ENCODE measurements at regions not wholly inside any gene's neighbourhood (a gene's known extent, or its start where the extent isn't known, plus 50 kb on each side); places are given as distances from the start of the nearest gene placed in this dataset.

DNA sequence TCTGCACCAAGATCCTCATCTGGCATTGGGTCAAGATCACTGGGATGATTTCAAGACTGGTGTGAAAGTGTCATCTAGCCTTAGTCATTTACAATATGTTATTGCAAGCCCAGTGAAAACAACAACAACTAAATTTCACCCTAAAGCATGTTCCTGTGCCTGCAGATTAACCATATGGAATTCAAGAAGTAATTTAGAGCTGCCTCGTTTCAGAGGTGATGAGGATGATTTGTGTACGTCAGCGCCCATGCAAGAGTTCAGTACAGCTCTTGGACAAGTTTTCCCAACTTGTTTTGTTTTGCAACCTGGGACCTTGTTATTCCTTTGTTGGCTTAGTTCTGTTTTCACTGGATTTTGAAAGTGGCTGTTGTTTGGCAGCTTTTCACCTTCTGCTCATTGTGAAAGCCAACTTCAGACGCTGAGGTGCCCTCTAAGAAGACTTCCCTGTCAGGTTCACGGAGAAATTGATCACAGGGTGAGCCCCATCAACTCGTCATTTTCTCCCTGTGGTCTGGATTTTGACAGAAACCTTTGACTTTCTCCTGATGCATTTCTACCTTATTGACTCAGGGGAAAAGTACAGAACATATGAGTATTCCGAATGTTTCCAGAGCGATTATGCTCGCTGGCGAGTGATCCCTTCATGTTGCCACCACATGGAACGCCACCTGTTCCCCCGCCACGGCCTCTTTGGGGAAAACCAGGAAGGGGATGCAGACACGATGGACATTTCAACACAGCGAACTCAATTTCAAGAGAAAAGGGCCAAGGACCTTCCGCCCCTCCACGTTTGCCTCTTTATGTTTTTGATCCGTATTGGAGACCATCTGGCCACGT, 85.6 kb downstream of the FOXL1 start:
- no peak overlapping the region for H3K4me3 ChIP-seq (ENCODE audit: low read length)
- TF ChIP-seq, protein P1, sequence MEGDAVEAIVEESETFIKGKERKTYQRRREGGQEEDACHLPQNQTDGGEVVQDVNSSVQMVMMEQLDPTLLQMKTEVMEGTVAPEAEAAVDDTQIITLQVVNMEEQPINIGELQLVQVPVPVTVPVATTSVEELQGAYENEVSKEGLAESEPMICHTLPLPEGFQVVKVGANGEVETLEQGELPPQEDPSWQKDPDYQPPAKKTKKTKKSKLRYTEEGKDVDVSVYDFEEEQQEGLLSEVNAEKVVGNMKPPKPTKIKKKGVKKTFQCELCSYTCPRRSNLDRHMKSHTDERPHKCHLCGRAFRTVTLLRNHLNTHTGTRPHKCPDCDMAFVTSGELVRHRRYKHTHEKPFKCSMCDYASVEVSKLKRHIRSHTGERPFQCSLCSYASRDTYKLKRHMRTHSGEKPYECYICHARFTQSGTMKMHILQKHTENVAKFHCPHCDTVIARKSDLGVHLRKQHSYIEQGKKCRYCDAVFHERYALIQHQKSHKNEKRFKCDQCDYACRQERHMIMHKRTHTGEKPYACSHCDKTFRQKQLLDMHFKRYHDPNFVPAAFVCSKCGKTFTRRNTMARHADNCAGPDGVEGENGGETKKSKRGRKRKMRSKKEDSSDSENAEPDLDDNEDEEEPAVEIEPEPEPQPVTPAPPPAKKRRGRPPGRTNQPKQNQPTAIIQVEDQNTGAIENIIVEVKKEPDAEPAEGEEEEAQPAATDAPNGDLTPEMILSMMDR (conservative IDR thresholded peaks at IDR 0.05; ENCODE audit: low read depth, low read length) = no peak
- DNase-seq (ENCODE audit: low read depth) = no peak

DNA sequence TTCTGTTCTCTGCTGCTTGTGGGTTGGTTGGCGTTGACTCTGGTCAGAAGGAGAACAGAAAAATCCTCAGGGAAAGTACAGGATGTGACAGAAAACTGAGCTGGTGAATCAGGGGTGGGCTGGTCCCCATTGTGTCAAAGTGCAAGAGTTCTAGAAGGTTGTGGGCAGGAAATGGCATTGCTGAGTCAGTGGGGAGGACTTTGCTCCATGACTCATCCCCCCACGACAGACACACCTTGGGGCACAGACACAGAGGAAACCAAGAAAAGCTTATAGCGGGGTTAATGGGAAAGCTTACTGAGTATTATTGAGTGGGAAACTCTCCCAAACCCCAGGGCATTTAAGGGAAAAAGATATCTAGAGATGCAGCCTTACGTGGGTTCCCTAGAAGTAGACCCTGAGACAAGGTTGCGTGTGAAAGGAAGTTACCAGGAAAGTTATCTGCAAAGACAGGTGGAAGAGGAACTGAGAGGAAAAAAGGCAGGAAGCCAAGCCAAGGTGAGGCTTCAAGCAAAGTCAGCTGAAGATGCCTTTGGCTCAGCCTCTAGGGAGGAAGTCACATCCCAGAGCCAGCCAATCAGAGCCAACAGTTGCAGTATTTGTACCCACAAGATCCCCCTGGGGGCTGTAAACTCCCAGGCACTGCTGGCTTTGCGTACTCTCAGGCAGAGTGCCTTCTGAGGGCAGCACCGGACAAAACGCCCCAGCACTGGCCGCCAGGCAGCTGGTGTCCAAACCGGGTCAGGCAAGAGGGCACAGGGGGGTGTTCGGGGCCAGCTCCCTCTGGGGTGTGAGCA, 86.4 kb downstream of the FOXL1 start:
- no peak overlapping the region for H3K4me3 ChIP-seq (ENCODE audit: low read length)
- DNase-seq (ENCODE audit: low read depth) = peak; percentile 61
- TF ChIP-seq, protein P1 (conservative IDR thresholded peaks at IDR 0.05; ENCODE audit: low read depth, low read length) = no peak

GRCh38 chr16:86665319-86665675, 86.9 kb downstream of the FOXL1 start:
- no peak for DNase-seq (ENCODE audit: low read depth)
- TF ChIP-seq, protein P1 (conservative IDR thresholded peaks at IDR 0.05; ENCODE audit: low read depth, low read length) = no peak
- H3K4me3 ChIP-seq (ENCODE audit: low read length) = no peak overlapping the region

- DNase-seq (ENCODE audit: low read depth) = no peak
- no peak overlapping the region for H3K4me3 ChIP-seq (ENCODE audit: low read length)
- TF ChIP-seq, protein P1 (conservative IDR thresholded peaks at IDR 0.05; ENCODE audit: low read depth, low read length) = no peak
These were observed 87.6 kb downstream of the FOXL1 start for GRCh38 chr16:86665929-86666328.

DNA sequence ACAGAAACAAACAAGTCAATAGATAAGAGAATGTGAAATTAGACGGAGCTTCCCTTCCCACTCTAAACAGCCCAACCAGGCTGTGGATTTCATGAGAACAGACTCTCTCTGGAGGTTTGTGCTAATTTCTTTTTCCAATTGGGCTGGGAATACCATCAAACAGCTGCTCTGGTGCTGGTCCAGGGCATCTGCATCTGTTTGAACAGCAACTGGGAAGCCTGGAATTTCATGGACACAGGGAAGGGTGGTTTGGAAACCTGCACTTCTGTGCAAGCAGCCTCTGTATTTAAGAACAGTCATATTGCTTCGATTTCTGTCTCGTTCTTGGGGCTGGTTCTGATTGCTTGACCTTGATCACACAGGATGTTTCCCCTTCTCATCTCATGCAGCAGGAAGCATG, 88.7 kb downstream of the FOXL1 start:
- no peak for DNase-seq (ENCODE audit: low read depth)
- no peak overlapping the region for H3K4me3 ChIP-seq (ENCODE audit: low read length)
- TF ChIP-seq, protein P1 (conservative IDR thresholded peaks at IDR 0.05; ENCODE audit: low read depth, low read length) = no peak

DNA sequence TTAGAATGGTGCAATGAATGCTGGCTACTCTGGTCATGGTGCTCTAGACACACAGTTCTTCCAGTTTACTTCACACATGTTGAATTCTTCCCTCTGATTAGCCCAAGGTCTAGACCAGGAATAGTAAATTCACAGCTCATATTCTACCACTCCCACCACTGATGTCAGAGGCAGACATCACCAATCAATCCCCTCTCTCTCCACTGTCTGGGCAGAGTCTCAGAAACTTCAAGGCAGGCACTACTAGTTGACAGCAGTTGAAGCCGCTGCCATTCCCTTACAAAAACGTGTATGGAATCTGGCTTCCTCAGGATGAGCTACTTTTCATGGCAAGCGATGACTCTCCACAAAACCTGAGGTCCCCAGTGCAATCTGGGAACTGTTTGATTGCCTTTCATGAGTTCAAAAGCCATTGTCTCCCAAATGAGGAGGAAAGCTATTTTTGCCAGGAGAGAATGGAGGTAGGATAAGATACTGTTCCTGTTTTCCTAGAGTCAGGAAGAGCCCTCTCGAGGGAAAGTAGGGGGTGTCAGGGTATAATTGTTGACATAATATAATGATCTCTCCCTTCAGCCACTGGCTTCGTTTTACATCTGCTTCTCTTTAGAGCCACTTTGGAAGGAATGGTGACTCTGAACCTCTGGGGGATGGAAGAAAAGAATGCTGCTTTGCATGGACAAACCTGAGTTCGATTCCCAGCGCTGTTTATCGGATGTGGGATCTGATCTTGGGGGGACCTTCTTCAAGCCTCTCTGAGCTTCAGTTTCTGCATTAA, 90.0 kb downstream of the FOXL1 start:
- DNase-seq (ENCODE audit: low read depth) = no peak
- TF ChIP-seq, protein P1 (conservative IDR thresholded peaks at IDR 0.05; ENCODE audit: low read depth, low read length) = no peak
- no peak overlapping the region for H3K4me3 ChIP-seq (ENCODE audit: low read length)
